Karpas-422 (cell line): ENCODE measurements at regions not wholly inside any gene's neighbourhood (a gene's known extent, or its start where the extent isn't known, plus 50 kb on each side); places are given as distances from the start of the nearest gene placed in this dataset.

Experiments
- DNase-seq: peaks from one replicate; pipeline ENCODE4 v3.0.0-alpha.2; 2015
- H2AFZ ChIP-seq: fragments of 200-600 bp; sonication (generic); 2 replicates; pipeline ENCODE4 v1.6.1; 2014; ENCODE audit warnings: antibody characterized with exemption, low read length, mixed read lengths
- H3K27ac ChIP-seq: fragments of 200-600 bp; sonication (generic); 2 replicates; pipeline ENCODE4 v1.5.1; 2014; ENCODE audit warnings: mild to moderate bottlenecking, low read length, moderate library complexity
- H3K27me3 ChIP-seq: fragments of 200-600 bp; sonication (generic); 2 replicates; pipeline ENCODE4 v1.6.1; 2014; ENCODE audit warnings: low read length, mixed read lengths
- H3K36me3 ChIP-seq: fragments of 200-600 bp; sonication (generic); 2 replicates; pipeline ENCODE4 v1.6.1; 2014; ENCODE audit warnings: low read length, mixed read lengths; ENCODE audit not compliant: insufficient read depth
- H3K4me1 ChIP-seq: fragments of 200-600 bp; sonication (generic); 2 replicates; pipeline ENCODE4 v1.6.1; 2014; ENCODE audit warnings: mild to moderate bottlenecking, low read length, mixed read lengths
- H3K4me2 ChIP-seq: fragments of 200-600 bp; sonication (generic); 2 replicates; pipeline ENCODE4 v1.6.1; 2014; ENCODE audit warnings: low read length, low read depth, mild to moderate bottlenecking; ENCODE audit not compliant: poor library complexity, severe bottlenecking
- H3K4me3 ChIP-seq: fragments of 200-600 bp; sonication (generic); 2 replicates; pipeline ENCODE4 v1.5.1; 2014; ENCODE audit warnings: mild to moderate bottlenecking, antibody characterized with exemption, low read length, mixed read lengths
- H3K79me2 ChIP-seq: fragments of 200-600 bp; sonication (generic); 2 replicates; pipeline ENCODE4 v1.6.1; 2014; ENCODE audit warnings: mild to moderate bottlenecking, low read length, mixed read lengths
- H3K9ac ChIP-seq: fragments of 200-600 bp; sonication (generic); 2 replicates; pipeline ENCODE4 v1.6.0; 2014; ENCODE audit warnings: low read length
- H3K9me2 ChIP-seq: fragments of 200-600 bp; sonication (generic), shearing (Covaris generic); replicated peaks from 2 replicates; pipeline ENCODE4 v1.6.0; 2014; ENCODE audit warnings: mild to moderate bottlenecking, low read length, moderate library complexity; ENCODE audit not compliant: insufficient read depth
- H3K9me3 ChIP-seq: fragments of 300-700, 200-600 bp; sonication (generic); 2 replicates; pipeline ENCODE4 v1.6.1; 2014; ENCODE audit warnings: low read length, mixed read lengths
- H4K20me1 ChIP-seq: fragments of 200-600 bp; sonication (generic); 2 replicates; pipeline ENCODE4 v1.6.1; 2014; ENCODE audit warnings: mild to moderate bottlenecking, antibody characterized with exemption, low read length, low read depth; ENCODE audit not compliant: insufficient read depth

DNA sequence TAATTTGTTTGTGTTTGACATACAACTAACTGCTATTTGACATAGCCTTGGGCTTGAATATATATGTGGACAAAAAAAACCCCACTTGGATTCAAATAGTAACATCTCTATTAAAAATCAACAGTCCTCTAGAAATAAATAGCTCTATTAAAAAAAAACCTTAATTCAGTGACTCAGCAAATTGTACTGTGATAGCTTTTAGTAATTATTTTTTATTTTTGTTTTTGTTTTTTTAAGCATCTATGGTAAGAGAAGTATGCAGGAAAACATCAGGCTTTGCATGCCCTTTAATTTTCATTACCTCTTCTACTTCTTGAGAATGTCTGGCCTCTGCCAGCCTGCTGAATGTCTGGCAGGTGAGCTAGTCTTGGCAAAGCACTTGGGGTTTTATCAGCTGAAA lies 300.7 kb downstream of the NPR3 start:
- no peak for DNase-seq
- Histone ChIP-seq H3K79me2 (no peaks in the 10 kb centered on the region), H3K9me2 (no peaks in the 10 kb centered on the region), H3K4me1 (no peaks in the 10 kb centered on the region), H3K4me3 (no peak overlapping the region), H3K27ac (no peak overlapping the region), H3K9ac (no peak overlapping the region), H3K4me2 (no peak overlapping the region), H3K9me3 (no peaks in the 10 kb centered on the region), H2AFZ (no peak overlapping the region), H3K36me3 (no peaks in the 10 kb centered on the region), H3K27me3 (no peaks in the 10 kb centered on the region), H4K20me1 (no peaks in the 10 kb centered on the region)

DNA sequence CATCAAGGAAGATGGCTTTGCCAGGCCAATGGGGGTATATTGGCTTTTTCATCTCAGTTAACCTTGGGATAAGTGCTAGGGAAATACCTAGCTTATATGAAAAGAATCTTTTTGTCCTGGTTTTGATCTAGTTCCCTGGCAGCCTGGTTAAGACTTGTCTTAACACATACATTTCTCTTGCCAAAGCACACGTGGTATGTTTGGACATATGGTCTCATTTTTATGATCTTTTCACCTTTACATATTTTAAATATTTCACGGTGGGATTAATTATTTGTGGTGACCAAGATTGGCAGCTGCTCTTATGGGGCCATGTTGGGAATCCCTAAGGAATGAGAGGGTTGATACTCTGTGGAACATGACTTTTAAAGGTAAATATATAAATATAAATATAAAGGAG lies 312.5 kb downstream of the NPR3 start:
- no peaks in the 10 kb centered on the region for H3K36me3 ChIP-seq
- no peaks in the 10 kb centered on the region for H3K4me1 ChIP-seq
- DNase-seq: no peak
- no peaks in the 10 kb centered on the region for H3K9me3 ChIP-seq
- no peak overlapping the region for H3K4me2 ChIP-seq
- no peak overlapping the region for H3K9ac ChIP-seq
- H4K20me1 ChIP-seq: no peaks in the 10 kb centered on the region
- no peak overlapping the region for H3K4me3 ChIP-seq
- no peaks in the 10 kb centered on the region for H3K9me2 ChIP-seq
- no peak overlapping the region for H2AFZ ChIP-seq
- no peaks in the 10 kb centered on the region for H3K27me3 ChIP-seq
- H3K27ac ChIP-seq: no peak overlapping the region
- H3K79me2 ChIP-seq: no peaks in the 10 kb centered on the region

DNA sequence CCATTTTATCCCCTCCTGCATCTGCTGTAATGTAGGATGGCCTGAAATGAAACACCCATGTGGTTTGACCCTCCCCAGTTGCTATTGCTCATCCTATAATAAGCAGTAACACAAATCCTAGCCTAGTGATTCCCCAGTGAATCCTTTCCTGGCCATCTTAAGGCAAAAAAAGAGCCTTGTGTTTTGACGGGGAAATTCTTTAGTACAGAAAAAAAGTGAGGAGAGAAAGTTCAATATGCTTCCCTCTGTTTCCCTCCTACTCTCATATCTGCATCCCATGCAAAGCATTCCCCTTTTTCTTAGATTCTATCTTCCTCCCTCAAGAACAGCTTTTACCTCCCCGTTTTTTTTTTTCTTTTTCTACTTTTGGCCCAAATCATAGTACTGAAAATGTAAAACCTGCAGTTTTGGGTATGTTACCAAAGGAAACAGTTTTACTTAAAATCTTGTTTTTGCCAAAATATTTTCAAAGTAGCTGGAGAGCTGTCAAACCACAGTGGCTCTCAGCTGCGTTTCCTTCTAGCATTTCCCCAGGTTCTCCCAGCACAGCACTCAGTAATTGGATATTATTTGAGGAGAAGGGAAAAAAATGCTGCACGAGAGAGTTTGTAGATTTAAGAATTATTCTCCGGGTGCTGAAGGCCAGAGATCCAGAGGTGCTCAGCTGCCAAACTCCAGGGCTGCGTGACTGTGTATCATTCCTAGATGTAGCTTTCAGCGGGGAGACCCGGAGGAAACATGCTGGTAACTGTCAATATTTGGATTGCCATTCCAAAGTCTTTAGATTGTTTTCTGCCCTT lies 321.4 kb downstream of the NPR3 start:
- no peaks in the 10 kb centered on the region for H4K20me1 ChIP-seq
- no peak overlapping the region for H3K9ac ChIP-seq
- H3K36me3 ChIP-seq: no peaks in the 10 kb centered on the region
- H3K27ac ChIP-seq: no peak overlapping the region
- H3K4me2 ChIP-seq: no peak overlapping the region
- H3K79me2 ChIP-seq: no peaks in the 10 kb centered on the region
- no peak overlapping the region for H3K4me3 ChIP-seq
- H3K27me3 ChIP-seq: no peaks in the 10 kb centered on the region
- DNase-seq: no peak
- no peaks in the 10 kb centered on the region for H3K9me3 ChIP-seq
- H2AFZ ChIP-seq: no peak overlapping the region
- no peaks in the 10 kb centered on the region for H3K4me1 ChIP-seq
- H3K9me2 ChIP-seq: no peaks in the 10 kb centered on the region

DNA sequence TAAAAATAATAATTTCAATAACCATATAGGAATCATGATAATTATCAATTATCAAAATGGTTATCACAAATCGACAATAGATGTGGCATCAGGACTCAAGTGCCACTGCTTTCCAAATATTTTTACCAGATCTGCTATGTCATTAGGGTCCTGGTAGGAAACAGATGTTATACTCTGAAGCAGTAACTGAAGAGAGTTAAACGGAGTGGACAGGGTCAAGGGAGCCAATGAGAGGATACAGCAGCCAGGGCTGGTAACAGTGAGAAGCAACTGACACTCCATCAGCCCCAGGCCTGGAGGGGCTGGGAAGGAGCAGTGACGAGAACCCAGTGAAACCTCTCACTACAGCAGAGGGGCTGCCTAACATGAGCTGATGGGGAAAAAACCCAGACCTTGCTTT lies 322.4 kb downstream of the NPR3 start:
- Histone ChIP-seq H4K20me1 (no peaks in the 10 kb centered on the region), H3K79me2 (no peaks in the 10 kb centered on the region), H3K9me3 (no peaks in the 10 kb centered on the region), H3K9me2 (no peaks in the 10 kb centered on the region), H3K4me1 (no peaks in the 10 kb centered on the region), H3K36me3 (no peaks in the 10 kb centered on the region), H3K9ac (no peak overlapping the region), H2AFZ (no peak overlapping the region), H3K27me3 (no peaks in the 10 kb centered on the region), H3K4me2 (no peak overlapping the region), H3K27ac (no peak overlapping the region), H3K4me3 (no peak overlapping the region)
- DNase-seq: no peak

DNA sequence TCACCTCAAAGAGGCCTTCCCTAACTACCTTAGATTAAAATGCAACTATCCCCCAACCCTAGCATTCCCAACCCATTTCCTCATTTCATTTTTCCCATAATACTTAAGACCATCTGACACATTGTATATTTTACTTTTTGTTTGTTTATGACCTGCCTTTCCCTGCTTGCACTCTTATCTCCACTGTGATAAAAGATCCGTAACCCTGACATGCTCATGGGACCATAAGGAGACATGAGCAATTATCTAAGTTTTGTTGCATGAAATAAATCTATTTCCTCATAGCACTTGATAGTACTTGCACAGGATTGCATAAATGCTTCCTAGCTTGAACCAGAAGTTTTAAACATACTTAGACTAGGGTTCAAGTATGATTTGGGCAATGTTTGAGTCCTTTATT lies 323.7 kb downstream of the NPR3 start:
- Histone ChIP-seq H4K20me1 (no peaks in the 10 kb centered on the region), H3K36me3 (no peaks in the 10 kb centered on the region), H3K79me2 (no peaks in the 10 kb centered on the region), H3K4me2 (no peak overlapping the region), H3K9ac (no peak overlapping the region), H3K27me3 (no peaks in the 10 kb centered on the region), H3K4me1 (no peaks in the 10 kb centered on the region), H3K4me3 (no peak overlapping the region), H3K9me2 (no peaks in the 10 kb centered on the region), H2AFZ (no peak overlapping the region), H3K27ac (no peak overlapping the region), H3K9me3 (no peaks in the 10 kb centered on the region)
- no peak for DNase-seq

DNA sequence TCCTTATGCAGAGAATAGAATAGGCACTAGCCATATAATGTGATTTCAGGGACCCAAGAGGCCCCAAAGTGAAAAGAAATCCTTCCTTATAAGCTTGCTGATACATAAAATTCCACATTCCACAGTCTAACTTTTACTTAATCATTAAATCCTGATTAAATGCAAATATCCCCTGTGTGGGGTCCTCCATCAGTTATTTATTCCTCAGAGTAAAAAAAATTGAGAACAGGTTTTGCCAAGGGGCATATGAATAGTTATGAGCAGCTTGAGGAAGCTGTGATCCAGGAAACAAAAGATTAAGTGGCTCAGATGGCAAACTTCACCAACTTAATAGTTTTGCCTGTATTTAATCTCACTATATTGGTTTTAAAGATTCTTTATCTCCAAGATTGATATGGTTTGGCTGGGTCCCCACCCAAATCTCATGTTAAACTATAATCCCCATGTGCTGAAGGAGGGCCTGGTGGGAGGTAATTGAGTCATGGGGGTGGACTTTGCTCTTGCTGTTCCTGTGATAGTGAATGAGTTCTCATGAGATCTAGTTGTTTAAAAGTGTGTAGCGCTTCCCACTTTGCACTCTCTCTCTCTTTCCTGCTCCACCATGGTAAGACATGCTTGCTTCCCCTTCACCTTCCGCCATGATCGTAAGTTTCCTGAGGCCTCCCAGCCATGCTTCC lies 324.9 kb downstream of the NPR3 start:
- H3K9me2 ChIP-seq: no peaks in the 10 kb centered on the region
- no peak overlapping the region for H3K4me2 ChIP-seq

DNA sequence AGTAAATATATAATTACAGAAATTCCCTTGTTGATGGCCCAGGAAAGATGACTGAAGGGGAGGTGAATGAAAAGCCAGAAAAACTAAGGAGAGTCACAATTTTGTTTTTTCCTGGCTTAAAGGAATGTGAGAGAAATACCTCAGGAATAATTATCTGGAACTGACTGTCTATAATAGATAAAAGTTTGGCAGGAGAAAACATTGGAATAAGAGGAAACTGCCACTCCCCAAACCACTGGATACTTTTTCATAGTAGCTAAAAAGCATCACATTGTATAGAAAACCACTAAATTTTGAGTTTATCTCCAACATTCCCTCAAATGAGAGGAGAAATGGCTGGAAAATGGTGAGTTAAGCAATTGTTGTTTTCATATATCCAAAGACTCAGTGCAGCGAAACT lies 326.0 kb downstream of the NPR3 start:
- Histone ChIP-seq H3K9me3 (peaks cover 2% of the 10 kb centered on the region; the same call in 1 of the 2 replicates), H3K9me2 (no peaks in the 10 kb centered on the region), H3K4me2 (no peak overlapping the region), H3K79me2 (no peaks in the 10 kb centered on the region), H3K27ac (no peak overlapping the region), H3K4me3 (no peak overlapping the region), H3K36me3 (no peaks in the 10 kb centered on the region), H4K20me1 (no peaks in the 10 kb centered on the region), H2AFZ (no peak overlapping the region), H3K27me3 (no peaks in the 10 kb centered on the region), H3K4me1 (no peaks in the 10 kb centered on the region), H3K9ac (no peak overlapping the region)
- DNase-seq: no peak

More for the DNA sequence above, 324.9 kb downstream of the NPR3 start:
- Histone ChIP-seq H3K79me2 (no peaks in the 10 kb centered on the region), H3K27ac (no peak overlapping the region), H3K4me1 (no peaks in the 10 kb centered on the region), H4K20me1 (no peaks in the 10 kb centered on the region), H3K9me3 (peaks cover 2% of the 10 kb centered on the region; the same call in 1 of the 2 replicates), H3K27me3 (no peaks in the 10 kb centered on the region), H3K36me3 (no peaks in the 10 kb centered on the region), H2AFZ (no peak overlapping the region), H3K9ac (no peak overlapping the region), H3K4me3 (no peak overlapping the region)
- no peak for DNase-seq

DNA sequence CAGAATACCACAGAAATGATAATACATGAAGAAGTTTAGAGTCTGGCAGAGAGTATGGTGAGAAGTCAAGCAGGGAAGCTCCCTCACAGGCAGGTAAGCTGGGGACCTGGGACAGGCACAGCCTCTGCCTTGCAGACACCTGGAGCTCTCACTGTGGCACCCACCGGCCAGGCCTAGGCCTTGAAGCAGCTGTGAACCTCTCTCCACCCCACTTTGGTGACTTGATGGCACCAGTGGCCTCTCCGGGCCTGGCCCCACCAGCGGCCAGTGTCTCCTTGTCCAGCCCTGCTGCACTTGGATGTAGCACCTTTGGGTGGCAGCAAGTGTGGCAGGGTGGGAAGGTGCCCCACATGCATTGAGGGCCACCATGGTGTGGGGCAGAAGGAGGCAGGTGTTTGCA lies 330.5 kb downstream of the NPR3 start:
- no peak overlapping the region for H3K27ac ChIP-seq
- no peaks in the 10 kb centered on the region for H3K36me3 ChIP-seq
- no peaks in the 10 kb centered on the region for H3K9me2 ChIP-seq
- no peaks in the 10 kb centered on the region for H4K20me1 ChIP-seq
- no peak overlapping the region for H3K4me2 ChIP-seq
- no peaks in the 10 kb centered on the region for H3K27me3 ChIP-seq
- no peaks in the 10 kb centered on the region for H3K79me2 ChIP-seq
- H3K9me3 ChIP-seq: peaks cover 2% of the 10 kb centered on the region; the same call in 1 of the 2 replicates
- DNase-seq: no peak
- H3K4me1 ChIP-seq: no peaks in the 10 kb centered on the region
- H3K4me3 ChIP-seq: no peak overlapping the region
- H2AFZ ChIP-seq: no peak overlapping the region
- H3K9ac ChIP-seq: no peak overlapping the region
